H54 (cell line): ENCODE measurements at regions not wholly inside any gene's neighbourhood (a gene's known extent, or its start where the extent isn't known, plus 50 kb on each side); places are given as distances from the start of the nearest gene placed in this dataset.
"Not testable (repeated sequence)": the region's sequence is repeated elsewhere in the genome, so short reads cannot be mapped to it uniquely, and the experiment has no call there.

ENCODE experiments used
- DNase-seq: peaks from one replicate; pipeline ENCODE4 v3.0.0; 2011; ENCODE audit warnings: low spot score, mixed read lengths; ENCODE audit not compliant: insufficient read length
- FAIRE-seq: peaks from 3 replicates; lab custom pipeline; 2011; peaks lifted over from hg19 to GRCh38; lab: Jason Lieb, UNC
- POLR2A ChIP-seq: IDR thresholded peaks from 2 replicates; pipeline ENCODE4 v1.6.1; 2011; ENCODE audit warnings: low read depth, mild to moderate bottlenecking, low read length

DNA sequence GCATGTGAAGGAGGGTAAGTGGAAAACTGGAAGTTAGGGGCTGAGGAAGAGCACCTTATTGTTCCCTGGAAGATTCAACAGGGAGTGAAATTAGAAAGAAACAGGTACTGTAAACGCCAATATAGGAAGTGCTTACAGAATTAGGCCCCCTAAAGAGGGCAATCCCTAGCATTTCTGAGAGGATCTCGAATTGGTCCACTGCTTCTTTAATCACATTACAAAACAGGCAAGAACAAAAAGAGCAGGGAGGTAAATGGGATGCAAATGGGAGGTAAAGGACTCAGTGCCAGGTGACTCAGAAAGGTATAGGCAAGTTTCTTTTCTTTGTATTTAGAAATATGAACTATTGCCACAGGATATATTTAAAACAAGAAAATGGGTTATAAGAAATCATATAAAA, 116.4 kb upstream of the FANCL start:
- FAIRE-seq (no peak), DNase-seq (no peak)
- no peak for TF ChIP-seq POLR2A

GRCh38 chr2:58354230-58354629, 113.1 kb upstream of the FANCL start:
- no peak for FAIRE-seq
- no peak for TF ChIP-seq POLR2A
- DNase-seq: no peak

DNA sequence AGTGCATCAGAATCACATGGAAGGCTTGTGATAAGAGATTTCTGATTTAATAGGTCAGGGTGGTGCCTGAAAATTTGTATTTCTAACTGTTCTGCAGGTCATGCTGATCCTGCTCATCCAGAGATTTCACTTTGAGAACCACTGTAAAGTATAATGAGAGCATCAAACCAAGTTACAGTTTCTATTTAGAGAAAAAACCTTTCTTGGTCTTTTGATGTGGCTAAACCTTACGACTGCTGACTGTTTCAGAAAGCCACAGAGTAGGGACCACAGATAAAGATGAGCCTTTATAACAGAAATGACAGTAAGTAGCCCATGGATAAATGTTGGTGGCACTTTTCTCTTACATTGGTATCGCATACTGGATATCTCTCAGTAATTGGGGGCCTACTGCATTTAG, 109.4 kb upstream of the FANCL start:
- no peak for FAIRE-seq
- no peak for DNase-seq

DNA sequence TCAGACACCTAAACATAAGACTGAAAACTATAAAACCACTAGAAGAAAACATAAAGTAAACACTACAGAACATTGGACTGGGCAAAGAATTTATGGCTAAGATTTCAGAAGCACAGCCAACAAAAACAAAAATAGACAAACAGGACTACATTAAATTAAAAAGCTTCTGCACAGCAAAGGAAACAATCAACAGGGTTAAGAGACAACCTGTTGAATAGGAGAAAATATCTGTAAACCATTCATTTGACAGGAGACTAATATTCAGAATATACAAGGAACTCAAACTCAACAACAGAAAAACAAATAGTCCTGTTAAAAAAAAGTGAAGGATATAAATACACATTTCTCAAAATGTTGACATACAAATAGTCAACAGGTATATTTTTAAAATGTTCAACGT, 106.7 kb upstream of the FANCL start:
- FAIRE-seq (no peak), DNase-seq (no peak)
- no peak for TF ChIP-seq POLR2A

More for the DNA sequence above, 109.4 kb upstream of the FANCL start:
- no peak for TF ChIP-seq POLR2A

DNA sequence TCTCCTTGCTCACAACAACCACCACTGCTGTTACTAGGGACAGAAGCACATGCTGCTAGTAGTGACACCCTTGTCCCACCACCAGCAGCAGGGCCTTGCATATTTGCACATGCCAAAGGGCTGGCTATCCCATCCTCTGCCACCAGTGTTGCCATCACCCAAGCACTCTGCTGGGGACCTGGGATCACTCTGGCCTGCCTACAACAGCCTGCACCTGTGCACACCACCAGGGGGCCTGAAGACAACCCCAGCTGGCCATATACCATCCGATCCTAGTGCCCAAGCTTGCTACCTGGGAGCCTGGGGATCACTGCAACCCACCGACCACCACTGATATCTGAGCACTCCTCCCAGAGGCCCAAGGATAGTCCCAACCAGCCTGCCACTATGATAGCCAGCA, 99.9 kb upstream of the FANCL start:
- DNase-seq: no peak
- no peak for FAIRE-seq
- TF ChIP-seq POLR2A: no peak

GRCh38 chr2:58339548-58340243, 98.6 kb upstream of the FANCL start:
- no peak for TF ChIP-seq POLR2A
- no peak for FAIRE-seq

DNA sequence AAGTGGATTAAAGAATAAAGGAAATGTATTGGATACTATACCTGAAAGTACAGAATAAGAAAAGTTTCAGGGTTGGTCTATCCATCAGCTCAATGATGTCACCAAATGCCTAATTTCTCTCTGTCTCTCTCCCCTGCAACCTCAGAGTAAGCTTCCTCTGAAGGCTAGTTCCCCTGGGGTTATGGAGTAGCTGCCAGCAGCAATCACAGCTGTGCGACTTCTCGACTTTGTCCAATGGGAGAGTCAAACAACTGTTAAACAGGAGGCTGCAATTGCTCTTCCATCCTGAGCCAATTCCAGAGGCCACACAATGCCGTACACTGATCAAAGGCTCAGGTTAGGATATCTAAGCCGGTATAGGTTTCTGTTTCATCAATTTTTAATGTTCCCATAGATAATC, 95.3 kb upstream of the FANCL start:
- DNase-seq (no peak), FAIRE-seq (no peak)
- no peak for TF ChIP-seq POLR2A

More at GRCh38 chr2:58339548-58340243, 98.6 kb upstream of the FANCL start:
- DNase-seq: no peak

GRCh38 chr2:58334414-58334813, 93.3 kb upstream of the FANCL start:
- no peak for FAIRE-seq
- no peak for DNase-seq
- TF ChIP-seq POLR2A: no peak

- not testable (repeated sequence) for DNase-seq, FAIRE-seq
Observed at GRCh38 chr2:58325296-58325895, 84.3 kb upstream of the FANCL start.

DNA sequence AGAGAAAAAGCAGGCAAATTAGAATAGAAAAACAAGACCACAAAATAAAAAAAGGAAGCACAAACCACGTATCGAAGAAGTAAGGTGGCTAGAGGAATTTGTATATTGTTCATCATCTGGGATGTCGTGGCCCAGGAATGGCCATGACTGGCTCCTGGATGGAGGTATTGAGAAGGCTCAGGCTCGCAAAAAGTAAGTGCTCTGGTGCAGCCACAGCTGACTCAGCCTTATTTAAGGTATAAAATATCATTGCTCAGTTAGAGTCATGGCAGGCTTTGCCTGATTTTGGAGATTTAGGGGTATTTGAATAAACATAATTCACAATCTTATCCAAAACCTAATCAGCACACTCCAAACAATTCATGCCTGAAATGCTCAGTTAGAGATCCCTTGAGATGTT, 78.4 kb upstream of the FANCL start:
- no peak for TF ChIP-seq POLR2A
- FAIRE-seq (no peak), DNase-seq (no peak)

- not testable (repeated sequence) for DNase-seq, FAIRE-seq
Observed at GRCh38 chr2:58318949-58319348, 77.8 kb upstream of the FANCL start.

GRCh38 chr2:58313926-58314325, 72.8 kb upstream of the FANCL start:
- FAIRE-seq: no peak
- TF ChIP-seq POLR2A: no peak

DNA sequence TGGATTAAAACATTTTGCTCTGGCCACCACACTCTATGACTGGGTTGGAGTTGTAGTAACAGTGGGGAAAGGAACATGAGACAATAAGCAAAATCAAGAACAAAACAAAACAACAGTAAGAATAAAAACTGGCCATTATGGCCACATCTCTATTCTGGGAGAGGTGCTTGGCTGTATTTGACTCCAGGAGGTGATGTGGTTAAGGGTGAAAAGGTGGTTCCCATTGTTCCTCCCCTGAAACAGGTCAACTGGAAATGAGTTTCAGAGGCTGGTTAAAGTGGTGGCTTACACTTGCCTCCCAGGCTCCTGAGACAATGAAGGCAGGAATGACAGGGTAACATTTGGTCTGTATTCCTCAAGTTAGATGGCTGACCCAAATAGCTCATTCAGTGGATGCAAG, 67.3 kb upstream of the FANCL start:
- TF ChIP-seq POLR2A: no peak
- DNase-seq: no peak
- no peak for FAIRE-seq

More at GRCh38 chr2:58313926-58314325, 72.8 kb upstream of the FANCL start:
- DNase-seq: no peak

- TF ChIP-seq POLR2A: no peak
- DNase-seq (no peak), FAIRE-seq (no peak)
Observed at GRCh38 chr2:58304843-58305242, 63.7 kb upstream of the FANCL start.

GRCh38 chr2:58299123-58299522, 58.0 kb upstream of the FANCL start:
- TF ChIP-seq POLR2A: no peak
- no peak for FAIRE-seq
- no peak for DNase-seq
